ENCODE measurements at regions not wholly inside any gene's neighbourhood (a gene's known extent, or its start where the extent isn't known, plus 50 kb on each side); places are given as distances from the start of the nearest gene placed in this dataset.

DNA sequence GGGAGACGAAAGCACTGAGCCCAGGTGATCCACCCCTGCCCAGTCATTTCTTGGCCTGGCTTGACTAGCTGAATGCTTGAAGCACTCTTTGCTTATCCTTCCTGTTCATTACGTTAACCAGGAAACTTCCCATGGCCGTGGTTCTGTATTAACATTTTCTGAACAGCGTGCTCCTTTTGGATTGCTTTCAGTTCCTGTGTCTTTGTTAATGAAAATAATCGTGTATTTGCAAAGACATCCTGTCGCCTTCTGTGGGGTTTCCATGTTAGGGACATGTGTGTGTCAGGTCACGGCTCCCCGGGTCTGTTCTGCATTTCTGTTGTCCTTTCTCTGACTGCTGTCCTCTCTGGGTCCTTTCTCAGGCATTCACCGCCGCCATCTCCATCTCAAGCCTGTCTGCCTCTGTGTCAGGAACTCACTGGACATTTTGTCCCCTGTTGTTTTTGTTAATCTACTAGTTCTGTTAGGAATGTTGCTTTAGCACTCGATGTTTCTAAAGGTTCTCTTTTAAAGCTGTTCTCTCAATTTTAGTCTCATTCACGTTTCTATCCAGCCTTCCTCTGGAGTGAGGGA, 434.1 kb upstream of the HS6ST1 start:
- H3K4me1 ChIP-seq (ENCODE audit: insufficient read depth): peaks cover 10% of the 10 kb centered on the region
- peak overlapping the region in 1 of 2 donors; percentile 63 for H3K27ac ChIP-seq
- no peak overlapping the region for H3K4me3 ChIP-seq
- no peak for DNase-seq
- no peaks in the 10 kb centered on the region for H3K27me3 ChIP-seq
- no peaks in the 10 kb centered on the region for H3K9me3 ChIP-seq
- intact Hi-C loops (cut with DNase I): no loop called here
- TF ChIP-seq EP300 (IDR thresholded peaks at IDR 0.05): no peak
- TF ChIP-seq POLR2A (IDR thresholded peaks at IDR 0.05): no peak
- no peak for TF ChIP-seq CTCF (IDR thresholded peaks at IDR 0.05)
- 71 to 81% (median 74%) methylated on average over 12 of the region's 12 CpGs for WGBS, 3 donors
- H3K36me3 ChIP-seq: no peaks in the 10 kb centered on the region

DNA sequence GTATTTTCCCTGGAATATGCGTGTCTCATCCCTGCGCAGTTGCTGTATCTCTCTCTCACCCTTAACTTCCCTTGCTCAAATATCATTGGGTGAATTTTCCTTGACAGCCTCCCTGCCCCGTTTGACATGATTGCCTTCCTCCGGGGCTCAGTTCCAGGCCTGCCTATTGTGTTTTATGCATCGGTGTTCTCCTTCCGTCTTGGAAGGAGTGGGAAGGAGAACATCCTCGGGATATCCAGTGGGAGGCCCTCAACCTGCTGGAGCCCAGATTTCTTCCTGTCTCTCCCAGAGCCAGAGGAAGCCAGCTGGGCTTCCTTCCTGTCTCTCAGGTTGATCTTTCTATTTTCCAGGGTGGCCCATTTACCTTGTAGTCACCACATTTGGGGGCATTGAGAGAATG, 434.7 kb upstream of the HS6ST1 start:
- no peaks in the 10 kb centered on the region for H3K36me3 ChIP-seq
- TF ChIP-seq EP300 (IDR thresholded peaks at IDR 0.05): no peak
- TF ChIP-seq CTCF (IDR thresholded peaks at IDR 0.05): no peak
- WGBS, 3 donors: 62 to 73% (median 71%) methylated on average over 7 of the region's 7 CpGs
- no peak for DNase-seq
- no peak overlapping the region for H3K4me3 ChIP-seq
- H3K27ac ChIP-seq: peak overlapping the region in 1 of 2 donors; percentile 63
- intact Hi-C loops (cut with DNase I): no loop called here
- H3K27me3 ChIP-seq: no peaks in the 10 kb centered on the region
- H3K9me3 ChIP-seq: no peaks in the 10 kb centered on the region
- peaks cover 10% of the 10 kb centered on the region for H3K4me1 ChIP-seq (ENCODE audit: insufficient read depth)

- no peak for TF ChIP-seq CTCF (IDR thresholded peaks at IDR 0.05)
- no peak for TF ChIP-seq EP300 (IDR thresholded peaks at IDR 0.05)
- TF ChIP-seq POLR2A (IDR thresholded peaks at IDR 0.05): no peak
- WGBS, 3 donors: 50 to 63% (median 55%) methylated on average over 6 of the region's 6 CpGs
- H3K27me3 ChIP-seq: no peaks in the 10 kb centered on the region
- DNase-seq: no peak
- H3K4me1 ChIP-seq (ENCODE audit: insufficient read depth): peaks cover 10% of the 10 kb centered on the region
- H3K27ac ChIP-seq: no peak overlapping the region
- H3K36me3 ChIP-seq: no peaks in the 10 kb centered on the region
- intact Hi-C loops (cut with DNase I): no loop called here
- no peaks in the 10 kb centered on the region for H3K9me3 ChIP-seq
- no peak overlapping the region for H3K4me3 ChIP-seq
Measured at GRCh38 chr2:128753800-128754199, 435.1 kb upstream of the HS6ST1 start.

- 45 to 48% (median 45%) methylated on average over 6 of the region's 6 CpGs for WGBS, 3 donors
- no peak for TF ChIP-seq POLR2A (IDR thresholded peaks at IDR 0.05)
- no peak for TF ChIP-seq EP300 (IDR thresholded peaks at IDR 0.05)
- no peak for TF ChIP-seq CTCF (IDR thresholded peaks at IDR 0.05)
Measured at GRCh38 chr2:128754246-128754724, 435.6 kb upstream of the HS6ST1 start.

More at GRCh38 chr2:128754246-128754724, 435.6 kb upstream of the HS6ST1 start:
- Histone ChIP-seq H3K27me3 (no peaks in the 10 kb centered on the region), H3K36me3 (no peaks in the 10 kb centered on the region), H3K4me1 (ENCODE audit: insufficient read depth) (peaks cover 10% of the 10 kb centered on the region), H3K4me3 (no peak overlapping the region), H3K27ac (no peak overlapping the region), H3K9me3 (no peaks in the 10 kb centered on the region)
- DNase-seq: peak in 2 of 5 donors; percentile 35 to 48
- intact Hi-C loops (cut with DNase I): no loop called here

Data from ovary (tissue), 7 donors.